GM12892 (cell line): ENCODE measurements at regions not wholly inside any gene's neighbourhood (a gene's known extent, or its start where the extent isn't known, plus 50 kb on each side); places are given as distances from the start of the nearest gene placed in this dataset.

Experiments used
- POLR2A ChIP-seq: IDR thresholded peaks from 2 replicates; pipeline ENCODE4 v1.6.1; 2011; ENCODE audit warnings: low read depth, low read length, control low read depth
- POLR2AphosphoS5 ChIP-seq: IDR thresholded peaks from 2 replicates; pipeline ENCODE4 v1.6.1; 2011; ENCODE audit warnings: low read depth, low read length, control low read depth
- TAF1 ChIP-seq: IDR thresholded peaks from 2 replicates; pipeline ENCODE4 v1.6.1; 2011; ENCODE audit warnings: low read depth, mild to moderate bottlenecking, control low read depth, low read length, borderline replicate concordance

DNA sequence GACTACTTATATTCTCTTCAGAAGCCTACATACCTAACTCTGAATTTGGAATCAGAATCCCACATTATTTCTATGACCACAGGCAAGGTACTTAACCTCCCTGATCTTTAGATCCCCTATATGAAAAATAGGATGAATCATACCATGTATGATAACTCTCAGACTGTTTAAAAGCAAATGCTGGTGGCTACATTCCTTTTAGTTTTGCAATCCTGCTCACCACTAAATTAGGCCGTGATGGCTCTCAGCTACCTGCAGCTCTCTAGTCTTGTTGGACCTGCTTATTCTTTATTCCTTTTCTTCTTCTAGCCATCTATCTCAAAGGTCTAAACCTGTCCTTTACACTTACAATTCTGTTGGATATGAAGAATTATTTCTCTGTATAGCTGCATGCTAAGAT, 303.4 kb upstream of the ATP10B start:
- no peak for TF ChIP-seq POLR2A
- no peak for TF ChIP-seq POLR2AphosphoS5
- no peak for TF ChIP-seq TAF1
